ENCODE measurements at regions not wholly inside any gene's neighbourhood (a gene's known extent, or its start where the extent isn't known, plus 50 kb on each side); places are given as distances from the start of the nearest gene placed in this dataset.

DNA sequence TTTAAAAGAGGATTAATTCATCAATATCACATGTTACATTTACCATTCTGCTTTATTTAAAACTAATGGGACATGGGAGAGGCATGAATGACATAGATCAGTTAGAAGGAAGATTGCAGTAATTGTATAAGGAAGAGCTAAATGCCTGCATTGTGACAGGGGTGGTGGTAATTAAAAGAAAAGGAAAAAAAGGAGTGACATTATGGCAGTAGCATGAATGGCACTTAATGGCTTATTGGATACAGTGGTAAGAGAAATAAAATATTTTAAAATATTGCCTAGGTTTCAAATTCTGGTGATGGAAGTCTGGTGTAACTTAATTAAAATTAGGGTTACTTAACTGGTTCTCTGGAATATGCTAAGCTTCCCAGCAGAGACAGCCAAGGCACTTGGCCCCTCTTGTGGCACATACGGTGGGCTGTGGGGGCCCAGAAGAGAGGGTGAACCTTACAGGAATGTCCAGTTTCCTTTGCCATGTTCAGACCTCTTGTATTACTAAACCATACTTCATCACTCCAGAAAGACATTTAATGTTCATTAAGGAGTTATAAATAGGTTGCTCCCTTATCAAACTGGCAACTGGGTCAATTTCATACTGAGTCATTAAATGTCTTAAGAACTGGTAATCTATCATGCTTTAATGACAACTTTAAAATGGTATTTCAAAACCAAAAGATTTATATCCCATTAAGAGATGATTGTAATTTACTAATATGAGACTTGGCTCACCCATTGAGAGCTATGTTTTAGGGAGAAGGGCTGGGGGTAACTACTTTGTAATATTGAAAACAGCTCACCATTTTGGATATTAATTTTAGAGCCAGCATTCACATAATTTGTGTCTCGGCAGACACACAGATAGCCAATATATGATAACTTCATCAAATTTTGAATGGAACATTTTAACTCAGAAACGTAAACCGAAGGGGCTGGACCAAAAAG is 798.9 kb upstream of the PIK3C3 start:
- no peak overlapping the region for H2BK120ac ChIP-seq (ENCODE audit: low read depth, low read length)
- H3K4ac ChIP-seq (ENCODE audit: low read length), result no peak overlapping the region
- no peak overlapping the region for H2BK12ac ChIP-seq (ENCODE audit: low read length)
- no peak overlapping the region for H2BK15ac ChIP-seq (ENCODE audit: low read length)
- H3K4me3 ChIP-seq (ENCODE audit: low read length in 2 of 2), result no peak overlapping the region
- no peak overlapping the region for H3K14ac ChIP-seq (ENCODE audit: low read length)
- H2AK5ac ChIP-seq (ENCODE audit: low read depth, low read length), result no peak overlapping the region
- H3K36me3 ChIP-seq (replicated peaks in 1 of 2; ENCODE audit: control insufficient read depth in 2 of 2, insufficient read depth in 2 of 2, low read length in 2 of 2), result no peaks in the 10 kb centered on the region
- no peak overlapping the region for H3K18ac ChIP-seq (ENCODE audit: low read length)
- no peak overlapping the region for H4K91ac ChIP-seq (ENCODE audit: low read depth, low read length, poor library complexity)
- H3K4me1 ChIP-seq (ENCODE audit: control insufficient read depth in 2 of 2, insufficient read depth in 1 of 2, low read depth in 1 of 2, low read length in 2 of 2), result peaks cover 0 to 3% of the 10 kb centered on the region in 2 donors
- no CpG with 5 or more reads among the region's 4 CpGs for WGBS, 2 donors (ENCODE audit: extremely low coverage in 2 of 2, insufficient read length in 2 of 2, insufficient replicate concordance in 1 of 2)
- H2AFZ ChIP-seq (ENCODE audit: low read length), result no peak overlapping the region
- no peak overlapping the region for H3K23ac ChIP-seq (ENCODE audit: low read depth, low read length, poor library complexity)
- no peak overlapping the region for H3K9ac ChIP-seq (ENCODE audit: low read depth, low read length, poor library complexity)
- H3K9me3 ChIP-seq (replicated peaks in 1 of 2; ENCODE audit: control insufficient read depth in 2 of 2, insufficient read depth in 1 of 2, low read depth in 1 of 2, low read length in 2 of 2), result no peaks in the 10 kb centered on the region
- no peak for DNase-seq (ENCODE audit: low spot score)
- H3K27ac ChIP-seq (replicated peaks; ENCODE audit: low read length), result no peak overlapping the region
- no peak overlapping the region for H3K4me2 ChIP-seq (ENCODE audit: insufficient read depth, low read length, poor library complexity, severe bottlenecking)
- H3K27me3 ChIP-seq (ENCODE audit: control insufficient read depth in 3 of 3, insufficient read depth in 3 of 3, low read depth in 1 of 3, low read length in 3 of 3), result no peaks in the 10 kb centered on the region
- no peak overlapping the region for H4K8ac ChIP-seq (ENCODE audit: low read depth, low read length)
- no peak overlapping the region for H2BK5ac ChIP-seq (ENCODE audit: low read length)
- no peaks in the 10 kb centered on the region for H3K79me1 ChIP-seq (ENCODE audit: low read depth, low read length)

DNA sequence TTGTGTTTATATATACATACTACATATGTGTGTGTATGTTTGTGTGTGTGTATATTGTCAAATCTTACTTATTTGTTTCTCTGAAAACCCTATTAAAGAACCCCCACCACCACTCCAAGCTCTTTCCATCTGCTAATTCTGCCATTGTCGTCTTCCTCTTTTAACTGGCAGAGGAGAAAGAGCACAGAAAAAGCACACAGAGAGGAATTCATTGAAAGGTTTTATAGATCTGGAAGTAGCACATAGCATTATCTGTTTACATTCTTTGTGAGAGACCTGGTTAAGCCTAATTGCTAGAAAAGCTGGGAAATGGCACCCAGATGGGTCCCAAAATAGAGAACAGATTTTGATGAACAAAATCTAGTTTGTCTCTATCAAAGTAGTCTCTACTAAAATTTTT is 800.0 kb upstream of the PIK3C3 start:
- H3K27ac ChIP-seq (replicated peaks; ENCODE audit: low read length), result no peak overlapping the region

DNA sequence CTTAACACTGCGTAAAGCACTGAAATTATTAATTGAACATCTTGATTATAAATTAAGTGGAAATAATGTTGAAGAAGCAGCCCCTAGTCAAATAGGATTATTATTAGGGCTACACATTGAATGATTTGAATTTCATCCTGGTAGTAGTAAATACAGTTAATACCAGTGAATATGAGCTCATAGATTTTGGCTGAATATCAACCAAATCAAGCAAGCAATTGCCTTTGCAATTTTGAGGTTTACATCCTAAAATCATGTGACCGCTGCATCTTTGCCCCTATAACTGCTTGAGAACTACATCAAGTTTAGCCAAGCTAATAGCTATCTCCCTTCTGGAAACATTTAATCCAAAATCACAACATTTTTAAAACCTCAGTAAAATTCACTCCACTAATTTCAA is 801.2 kb upstream of the PIK3C3 start:
- DNase-seq (ENCODE audit: low spot score), result no peak
- Histone ChIP-seq H2AK5ac (ENCODE audit: low read depth, low read length) (no peak overlapping the region), H4K91ac (ENCODE audit: low read depth, low read length, poor library complexity) (no peak overlapping the region), H3K4me1 (ENCODE audit: control insufficient read depth in 2 of 2, insufficient read depth in 1 of 2, low read depth in 1 of 2, low read length in 2 of 2) (peaks cover 0 to 3% of the 10 kb centered on the region in 2 donors), H2BK5ac (ENCODE audit: low read length) (no peak overlapping the region), H3K27me3 (ENCODE audit: control insufficient read depth in 3 of 3, insufficient read depth in 3 of 3, low read depth in 1 of 3, low read length in 3 of 3) (no peaks in the 10 kb centered on the region), H3K4me2 (ENCODE audit: insufficient read depth, low read length, poor library complexity, severe bottlenecking) (no peak overlapping the region), H3K4me3 (ENCODE audit: low read length in 2 of 2) (no peak overlapping the region), H3K14ac (ENCODE audit: low read length) (no peak overlapping the region), H3K9ac (ENCODE audit: low read depth, low read length, poor library complexity) (no peak overlapping the region), H2AFZ (ENCODE audit: low read length) (no peak overlapping the region), H3K9me3 (replicated peaks in 1 of 2; ENCODE audit: control insufficient read depth in 2 of 2, insufficient read depth in 1 of 2, low read depth in 1 of 2, low read length in 2 of 2) (no peaks in the 10 kb centered on the region), H3K18ac (ENCODE audit: low read length) (no peak overlapping the region), H3K23ac (ENCODE audit: low read depth, low read length, poor library complexity) (no peak overlapping the region), H2BK12ac (ENCODE audit: low read length) (no peak overlapping the region), H3K4ac (ENCODE audit: low read length) (no peak overlapping the region), H3K27ac (replicated peaks; ENCODE audit: low read length) (no peak overlapping the region), H3K36me3 (replicated peaks in 1 of 2; ENCODE audit: control insufficient read depth in 2 of 2, insufficient read depth in 2 of 2, low read length in 2 of 2) (no peaks in the 10 kb centered on the region), H2BK15ac (ENCODE audit: low read length) (no peak overlapping the region), H3K79me1 (ENCODE audit: low read depth, low read length) (no peaks in the 10 kb centered on the region), H2BK120ac (ENCODE audit: low read depth, low read length) (no peak overlapping the region), H4K8ac (ENCODE audit: low read depth, low read length) (no peak overlapping the region)
- WGBS, 2 donors (ENCODE audit: extremely low coverage in 2 of 2, insufficient read length in 2 of 2, insufficient replicate concordance in 1 of 2), result no CpG with 5 or more reads among the region's 2 CpGs

More for the DNA sequence above, 800.0 kb upstream of the PIK3C3 start:
- H3K9me3 ChIP-seq (replicated peaks in 1 of 2; ENCODE audit: control insufficient read depth in 2 of 2, insufficient read depth in 1 of 2, low read depth in 1 of 2, low read length in 2 of 2), result no peaks in the 10 kb centered on the region
- H2BK12ac ChIP-seq (ENCODE audit: low read length), result no peak overlapping the region
- no peak overlapping the region for H3K4ac ChIP-seq (ENCODE audit: low read length)
- H4K8ac ChIP-seq (ENCODE audit: low read depth, low read length), result no peak overlapping the region
- no peak overlapping the region for H2AK5ac ChIP-seq (ENCODE audit: low read depth, low read length)
- H3K4me3 ChIP-seq (ENCODE audit: low read length in 2 of 2), result no peak overlapping the region
- no peak overlapping the region for H3K23ac ChIP-seq (ENCODE audit: low read depth, low read length, poor library complexity)
- H3K27me3 ChIP-seq (ENCODE audit: control insufficient read depth in 3 of 3, insufficient read depth in 3 of 3, low read depth in 1 of 3, low read length in 3 of 3), result no peaks in the 10 kb centered on the region
- H3K79me1 ChIP-seq (ENCODE audit: low read depth, low read length), result no peaks in the 10 kb centered on the region
- WGBS, 2 donors (ENCODE audit: extremely low coverage in 2 of 2, insufficient read length in 2 of 2, insufficient replicate concordance in 1 of 2), result no CpG with 5 or more reads among the region's 1 CpG
- no peak overlapping the region for H3K14ac ChIP-seq (ENCODE audit: low read length)
- no peak overlapping the region for H2BK120ac ChIP-seq (ENCODE audit: low read depth, low read length)
- no peak overlapping the region for H4K91ac ChIP-seq (ENCODE audit: low read depth, low read length, poor library complexity)
- no peaks in the 10 kb centered on the region for H3K36me3 ChIP-seq (replicated peaks in 1 of 2; ENCODE audit: control insufficient read depth in 2 of 2, insufficient read depth in 2 of 2, low read length in 2 of 2)
- H3K4me2 ChIP-seq (ENCODE audit: insufficient read depth, low read length, poor library complexity, severe bottlenecking), result no peak overlapping the region
- H3K4me1 ChIP-seq (ENCODE audit: control insufficient read depth in 2 of 2, insufficient read depth in 1 of 2, low read depth in 1 of 2, low read length in 2 of 2), result peaks cover 0 to 3% of the 10 kb centered on the region in 2 donors
- H2BK15ac ChIP-seq (ENCODE audit: low read length), result no peak overlapping the region
- no peak overlapping the region for H2BK5ac ChIP-seq (ENCODE audit: low read length)
- no peak overlapping the region for H3K9ac ChIP-seq (ENCODE audit: low read depth, low read length, poor library complexity)
- H3K18ac ChIP-seq (ENCODE audit: low read length), result no peak overlapping the region
- DNase-seq (ENCODE audit: low spot score), result no peak
- no peak overlapping the region for H2AFZ ChIP-seq (ENCODE audit: low read length)

DNA sequence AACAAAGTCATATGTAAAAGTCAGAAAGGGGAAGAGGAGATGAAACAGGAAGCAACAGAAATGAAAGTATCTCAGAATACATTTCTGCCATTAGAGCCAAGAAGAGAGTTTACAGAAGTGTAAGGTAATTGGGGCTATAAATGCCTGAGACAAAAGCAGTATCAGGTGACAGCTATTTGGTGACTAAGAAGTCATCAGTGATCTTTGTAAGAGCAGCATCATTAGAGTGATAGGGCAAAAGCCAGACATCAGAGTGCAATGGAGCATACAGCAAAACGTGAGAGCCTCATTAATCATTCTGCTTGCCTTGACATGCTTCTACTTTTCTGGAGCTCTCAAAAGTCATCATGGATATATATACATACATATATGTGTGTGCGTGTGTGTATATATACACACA is 804.7 kb upstream of the PIK3C3 start:
- H3K4ac ChIP-seq (ENCODE audit: low read length), result no peak overlapping the region
- no CpG with 5 or more reads among the region's 2 CpGs for WGBS, 2 donors (ENCODE audit: extremely low coverage in 2 of 2, insufficient read length in 2 of 2, insufficient replicate concordance in 1 of 2)
- H4K8ac ChIP-seq (ENCODE audit: low read depth, low read length), result no peak overlapping the region
- H2BK5ac ChIP-seq (ENCODE audit: low read length), result no peak overlapping the region
- no peak overlapping the region for H3K23ac ChIP-seq (ENCODE audit: low read depth, low read length, poor library complexity)
- no peak overlapping the region for H3K4me2 ChIP-seq (ENCODE audit: insufficient read depth, low read length, poor library complexity, severe bottlenecking)
- H3K9ac ChIP-seq (ENCODE audit: low read depth, low read length, poor library complexity), result no peak overlapping the region
- H3K36me3 ChIP-seq (replicated peaks in 1 of 2; ENCODE audit: control insufficient read depth in 2 of 2, insufficient read depth in 2 of 2, low read length in 2 of 2), result no peaks in the 10 kb centered on the region
- no peak for DNase-seq (ENCODE audit: low spot score)
- peaks cover 7 to 11% of the 10 kb centered on the region in 2 donors for H3K4me1 ChIP-seq (ENCODE audit: control insufficient read depth in 2 of 2, insufficient read depth in 1 of 2, low read depth in 1 of 2, low read length in 2 of 2)
- no peaks in the 10 kb centered on the region for H3K27me3 ChIP-seq (ENCODE audit: control insufficient read depth in 3 of 3, insufficient read depth in 3 of 3, low read depth in 1 of 3, low read length in 3 of 3)
- H2AFZ ChIP-seq (ENCODE audit: low read length), result peak overlapping the region; percentile 46
- H3K14ac ChIP-seq (ENCODE audit: low read length), result no peak overlapping the region
- H3K18ac ChIP-seq (ENCODE audit: low read length), result no peak overlapping the region
- no peak overlapping the region for H2AK5ac ChIP-seq (ENCODE audit: low read depth, low read length)
- H2BK120ac ChIP-seq (ENCODE audit: low read depth, low read length), result no peak overlapping the region
- H2BK12ac ChIP-seq (ENCODE audit: low read length), result no peak overlapping the region
- no peak overlapping the region for H3K27ac ChIP-seq (replicated peaks; ENCODE audit: low read length)
- H2BK15ac ChIP-seq (ENCODE audit: low read length), result no peak overlapping the region
- H4K91ac ChIP-seq (ENCODE audit: low read depth, low read length, poor library complexity), result no peak overlapping the region
- no peak overlapping the region for H3K4me3 ChIP-seq (ENCODE audit: low read length in 2 of 2)
- no peaks in the 10 kb centered on the region for H3K79me1 ChIP-seq (ENCODE audit: low read depth, low read length)
- no peaks in the 10 kb centered on the region for H3K9me3 ChIP-seq (replicated peaks in 1 of 2; ENCODE audit: control insufficient read depth in 2 of 2, insufficient read depth in 1 of 2, low read depth in 1 of 2, low read length in 2 of 2)

Measured in neuronal stem cell (in vitro differentiated cells).